ENCODE measurements at regions not wholly inside any gene's neighbourhood (a gene's known extent, or its start where the extent isn't known, plus 50 kb on each side); places are given as distances from the start of the nearest gene placed in this dataset.
"Not testable (repeated sequence)": the region's sequence is repeated elsewhere in the genome, so short reads cannot be mapped to it uniquely, and the experiment has no call there.

DNA sequence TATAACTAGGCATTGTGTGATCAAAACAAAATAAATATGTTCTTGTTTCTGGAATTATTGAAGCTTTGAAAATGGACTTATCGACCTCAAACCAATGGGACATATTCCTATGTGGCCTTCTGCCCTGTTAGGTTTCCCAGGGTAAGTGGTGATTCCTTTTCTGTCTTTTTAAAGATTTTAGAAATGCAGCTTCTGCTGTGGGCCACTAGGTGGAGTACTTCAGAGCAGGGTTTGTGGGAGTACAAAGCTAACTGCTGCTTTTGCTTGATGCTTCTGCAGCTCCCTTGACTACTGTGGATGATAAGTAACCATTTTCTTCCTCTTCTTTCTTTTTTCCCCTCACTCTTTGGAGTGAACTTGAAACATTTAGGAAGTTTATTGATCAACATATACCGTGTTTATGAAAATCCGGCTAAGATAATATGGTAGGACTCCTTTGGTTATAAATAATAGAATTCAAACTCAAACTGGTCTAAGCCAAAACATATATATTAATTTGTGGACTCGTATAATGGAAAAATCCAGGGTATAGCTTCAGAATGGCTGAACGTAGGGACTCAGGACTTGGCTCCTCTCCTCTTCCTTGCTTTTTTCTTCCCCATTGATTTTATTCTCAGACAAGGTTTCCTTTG, 1737.7 kb upstream of the DEFB115 start:
- DNase-seq (ENCODE audit: low read depth): not testable (repeated sequence)

DNA sequence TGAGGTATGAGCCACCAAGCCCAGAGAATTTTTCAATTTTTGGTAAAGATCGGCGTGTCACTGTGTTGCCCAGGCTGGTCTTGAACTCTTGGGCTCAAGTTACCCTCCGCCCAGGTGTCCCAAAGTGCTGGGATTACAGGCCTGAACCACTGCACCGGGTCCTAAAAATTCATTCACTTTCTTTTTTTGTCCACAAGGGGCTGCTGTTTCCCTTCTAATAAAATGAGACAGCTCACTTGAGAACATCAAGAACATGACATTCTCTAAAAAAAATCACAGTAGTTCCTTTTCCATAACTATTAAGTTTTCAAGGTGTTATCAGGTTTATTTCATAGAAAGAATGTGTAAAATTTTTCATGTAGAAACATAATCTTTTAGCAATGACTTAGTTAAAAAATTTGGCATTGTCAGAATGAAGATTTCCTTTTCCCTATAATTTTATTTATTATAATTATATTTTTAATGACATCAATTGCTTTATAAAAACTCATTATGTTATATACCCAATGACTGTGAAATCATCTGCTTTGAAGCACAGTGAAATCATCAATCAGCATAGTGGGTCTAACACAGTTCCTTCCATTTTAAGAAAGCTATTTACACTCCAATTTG, 1723.8 kb upstream of the DEFB115 start:
- not testable (repeated sequence) for DNase-seq (ENCODE audit: low read depth)

DNA sequence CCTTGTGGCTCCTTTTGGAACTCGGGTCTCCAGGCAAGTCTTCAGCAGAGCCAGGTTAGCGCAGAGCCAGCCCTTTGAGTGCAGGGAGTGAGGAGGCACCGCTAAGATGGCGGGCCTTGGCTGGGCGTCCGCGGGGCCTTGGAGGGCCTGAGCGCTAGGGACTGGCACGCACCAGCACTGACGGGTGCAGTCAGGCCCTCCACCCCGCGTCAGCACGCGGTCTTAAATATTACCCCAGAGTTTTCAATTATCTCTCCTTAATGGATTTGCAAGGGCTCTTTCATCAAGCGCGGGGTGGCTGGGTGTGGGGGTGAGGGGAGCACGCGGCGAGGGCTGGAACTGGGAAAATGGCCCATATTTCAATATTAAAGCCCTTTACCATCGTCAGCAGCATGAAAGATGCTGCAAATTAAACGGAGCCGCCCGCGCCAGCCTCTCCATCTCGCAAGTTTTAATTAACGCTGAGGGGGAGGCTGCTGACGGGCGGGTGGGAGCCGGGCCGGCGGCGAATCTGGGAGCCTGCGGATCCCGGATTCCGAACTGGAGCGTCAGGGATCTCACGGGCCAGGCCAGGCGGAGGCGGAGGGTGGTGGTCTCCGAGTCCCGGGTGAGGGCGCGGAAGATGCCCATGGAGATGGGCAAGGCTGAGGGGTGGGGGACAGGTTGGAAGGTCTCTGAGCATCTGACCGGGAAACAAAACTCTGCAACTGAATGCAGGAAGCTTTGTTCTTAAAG, 1690.4 kb upstream of the DEFB115 start:
- DNase-seq (ENCODE audit: low read depth): not testable (repeated sequence)

DNA sequence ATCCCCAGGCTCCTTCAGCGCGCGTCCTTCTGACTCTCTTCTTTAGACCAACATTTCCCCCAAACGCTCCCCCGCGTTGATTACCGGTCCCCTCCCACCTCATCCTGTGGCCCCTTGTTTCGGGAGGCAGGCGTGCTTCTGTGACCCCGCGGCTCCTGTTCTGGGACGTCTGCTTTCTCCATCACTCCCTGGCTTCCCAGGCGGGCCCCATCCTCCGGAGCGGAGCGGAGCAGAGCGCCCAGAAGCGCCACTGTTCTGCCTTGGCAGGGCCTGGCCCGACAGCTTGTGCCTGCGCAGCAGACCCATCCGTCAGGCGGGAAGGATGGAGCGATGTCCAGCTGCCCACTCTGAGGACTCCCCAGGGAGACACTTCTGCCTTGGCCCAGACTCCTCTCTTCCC, 1689.8 kb upstream of the DEFB115 start:
- DNase-seq (ENCODE audit: low read depth): not testable (repeated sequence)

DNA sequence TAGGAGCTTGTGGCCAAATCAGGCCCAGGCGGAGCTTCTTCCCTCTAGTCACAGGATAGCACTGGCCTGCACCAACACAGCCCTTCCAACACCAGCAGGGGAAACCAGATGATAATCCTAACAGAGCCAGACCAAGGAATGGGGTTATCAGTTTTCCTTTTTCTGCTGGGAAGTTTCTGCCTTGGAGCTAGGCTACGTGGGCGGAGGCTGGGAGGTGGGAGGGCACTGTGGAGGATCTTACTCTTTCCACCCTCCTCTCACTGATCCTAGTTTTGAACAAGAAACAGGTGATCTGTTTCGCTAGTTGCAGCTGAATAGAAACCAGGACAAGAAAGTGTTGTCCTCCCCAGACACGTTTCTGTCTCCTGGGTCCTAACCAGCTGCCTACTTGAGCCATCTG, 1687.3 kb upstream of the DEFB115 start:
- not testable (repeated sequence) for DNase-seq (ENCODE audit: low read depth)

GRCh38 chr20:29589530-29589929, 1667.9 kb upstream of the DEFB115 start:
- not testable (repeated sequence) for DNase-seq (ENCODE audit: low read depth)

DNA sequence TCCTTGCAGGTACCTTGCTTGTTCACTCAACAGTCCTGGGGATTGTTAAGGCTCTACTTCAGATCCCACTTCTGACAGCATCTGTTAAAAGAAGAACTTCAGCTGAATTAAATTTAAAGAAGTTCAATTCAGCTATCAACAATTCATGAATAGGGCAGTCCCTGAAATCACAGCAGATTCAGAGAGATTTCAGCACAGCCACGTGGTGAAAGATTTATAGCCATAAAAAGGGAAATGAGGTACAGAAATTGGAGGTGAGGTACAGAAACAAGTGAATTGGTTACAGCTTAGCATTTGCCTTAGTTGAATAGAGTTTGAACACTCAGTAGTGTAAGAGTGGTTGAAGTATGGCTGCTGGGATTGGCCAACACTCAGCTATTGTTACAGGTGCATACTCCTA, 1653.3 kb upstream of the DEFB115 start:
- not testable (repeated sequence) for DNase-seq (ENCODE audit: low read depth)

DNA sequence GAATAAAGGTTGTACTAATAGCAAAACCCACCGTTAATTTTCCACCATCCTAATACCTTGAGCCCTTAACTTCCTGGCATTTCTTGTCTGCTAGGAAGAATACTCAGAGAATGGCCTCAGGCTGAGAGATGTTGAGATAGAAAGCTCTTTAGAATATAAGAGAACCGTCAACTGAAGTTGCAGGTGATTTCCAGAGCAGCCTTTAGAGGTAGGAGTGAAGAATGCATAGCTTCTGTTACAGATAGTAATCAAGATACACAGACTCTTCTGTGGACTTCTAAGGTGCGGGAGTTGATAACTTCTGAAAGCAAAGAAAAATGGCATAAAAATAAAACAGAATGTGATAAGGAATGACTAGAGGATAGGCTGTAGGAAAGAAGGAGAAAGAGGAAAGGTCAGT, 1651.3 kb upstream of the DEFB115 start:
- not testable (repeated sequence) for DNase-seq (ENCODE audit: low read depth)

- DNase-seq (ENCODE audit: low read depth): not testable (repeated sequence)
Measured at GRCh38 chr20:29629395-29629794, 1628.1 kb upstream of the DEFB115 start.
